HEK293 (cell line): ENCODE measurements at regions not wholly inside any gene's neighbourhood (a gene's known extent, or its start where the extent isn't known, plus 50 kb on each side); places are given as distances from the start of the nearest gene placed in this dataset.

Experiments used
- CTCF ChIP-seq: fragments of 450-650 bp; formaldehyde crosslinking; IDR thresholded peaks from 2 replicates; pipeline ENCODE4 v1.5.1; 2016; ENCODE audit warnings: missing biosample characterization, missing genetic modification characterization
- GFI1B ChIP-seq: fragments of 450-650 bp; formaldehyde crosslinking; IDR thresholded peaks from 2 replicates; pipeline ENCODE4 v1.5.1; 2016; ENCODE audit warnings: missing biosample characterization, missing genetic modification characterization
- HOXD13 ChIP-seq: sonication (generic); formaldehyde crosslinking; IDR thresholded peaks from 2 replicates; pipeline ENCODE4 v1.8.0; 2022; ENCODE audit warnings: missing genetic modification reagents, borderline replicate concordance
- PATZ1 ChIP-seq: fragments of 450-650 bp; formaldehyde crosslinking; IDR thresholded peaks from 2 replicates; pipeline ENCODE4 v1.5.1; 2016; ENCODE audit warnings: missing biosample characterization, missing genetic modification characterization
- SALL2 ChIP-seq: fragments of 450-650 bp; formaldehyde crosslinking; IDR thresholded peaks from 2 replicates; pipeline ENCODE4 v1.5.0; 2017; ENCODE audit warnings: missing biosample characterization, mild to moderate bottlenecking, missing genetic modification characterization, borderline replicate concordance
- SETDB1 ChIP-seq: IDR thresholded peaks from one replicate; pipeline ENCODE4 v1.6.1; 2017; ENCODE audit warnings: mild to moderate bottlenecking, low read length, moderate library complexity, mixed read lengths; ENCODE audit not compliant: insufficient read length
- ZNF174 ChIP-seq: fragments of 450-650 bp; formaldehyde crosslinking; IDR thresholded peaks from 2 replicates; pipeline ENCODE4 v1.5.0; 2017; ENCODE audit warnings: missing biosample characterization, mild to moderate bottlenecking, missing genetic modification characterization
- ZNF211 ChIP-seq: fragments of 450-650 bp; formaldehyde crosslinking; IDR thresholded peaks from 2 replicates; pipeline ENCODE4 v1.5.1; 2016; ENCODE audit warnings: low read depth, missing biosample characterization, missing genetic modification characterization
- ZNF350 ChIP-seq: fragments of 450-650 bp; formaldehyde crosslinking; IDR thresholded peaks from 2 replicates; pipeline ENCODE4 v1.5.0; 2017; ENCODE audit warnings: missing biosample characterization, mild to moderate bottlenecking, missing genetic modification characterization

DNA sequence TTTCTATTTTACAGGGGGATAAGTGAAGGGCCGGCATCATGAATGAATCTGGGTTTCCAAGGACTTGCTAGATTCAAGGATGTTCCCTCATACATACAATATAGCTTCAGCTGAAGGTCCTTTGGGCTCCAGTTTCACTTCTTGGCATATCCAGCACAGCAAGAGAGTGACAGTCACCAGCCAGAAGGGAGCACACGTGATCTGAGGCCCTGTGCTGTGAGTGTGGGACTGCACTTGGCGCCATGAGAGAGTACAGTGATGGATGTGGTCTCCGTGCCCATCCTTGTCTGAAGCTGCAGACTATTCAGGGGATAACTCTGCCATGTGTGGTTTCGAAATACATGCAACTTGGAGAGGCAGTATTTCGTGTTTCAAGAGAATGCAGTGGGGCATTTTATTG is 159.7 kb upstream of the DSCAM start:
- TF ChIP-seq SETDB1 (no peak), ZNF174 (no peak), ZNF350 (tag by site-specific recombination) (no peak), PATZ1 (tag by site-specific recombination) (no peak), SALL2 (tag by site-specific recombination) (no peak), GFI1B (tag by site-specific recombination) (no peak), CTCF (tag by site-specific recombination) (no peak), ZNF211 (tag by site-specific recombination) (no peak), HOXD13 (no peak)
